Sigmoid colon (tissue), 6 donors: ENCODE measurements at regions not wholly inside any gene's neighbourhood (a gene's known extent, or its start where the extent isn't known, plus 50 kb on each side); places are given as distances from the start of the nearest gene placed in this dataset.

Experiments
- DNase-seq: peaks from one replicate; pipeline ENCODE4 v3.0.0-alpha.2; 2019
- H3K27ac ChIP-seq, 4 donors: fragments of 200-600 bp; sonication (generic); one replicate each; pipeline ENCODE4 v1.5.1; 2016 to 2019; ENCODE audit warnings: mild to moderate bottlenecking in 1 of 4
- H3K27me3 ChIP-seq, 3 donors: fragments of 200-600 bp; sonication (generic); one replicate each; pipeline ENCODE4 v1.5.1; 2019; ENCODE audit warnings: mild to moderate bottlenecking in 1 of 3
- H3K36me3 ChIP-seq, 4 donors: fragments of 200-600 bp; sonication (generic); one replicate each; pipeline ENCODE4 v1.5.1; 2016 to 2019
- H3K4me1 ChIP-seq, 4 donors: fragments of 200-600 bp; sonication (generic); one replicate each; pipeline ENCODE4 v1.5.1; 2017 to 2019
- H3K4me3 ChIP-seq, 4 donors: fragments of 200-600 bp; sonication (generic); one replicate each; pipeline ENCODE4 v1.5.1; 2017 to 2019; ENCODE audit warnings: mild to moderate bottlenecking in 2 of 4, moderate library complexity in 1 of 4
- H3K9me3 ChIP-seq, 4 donors: fragments of 200-600 bp in 3 of 4; sonication (generic) in 3 of 4; one replicate each; pipeline versions ENCODE4 v1.5.1 to v1.6.1; 2013 to 2019
- CTCF ChIP-seq, 4 experiments: fragments of 450-650 bp in 3 of 4; fragments of 200-600 bp in 1 of 4; IDR thresholded peaks; one replicate each; pipeline ENCODE4 v1.5.1; 2016 to 2019; ENCODE audit warnings: antibody characterized with exemption in 4 of 4, mild to moderate bottlenecking in 3 of 4, moderate library complexity in 2 of 4
- EP300 ChIP-seq, 4 donors: sonication (generic); formaldehyde crosslinking; IDR thresholded peaks; one replicate each; pipeline ENCODE4 v1.6.1; 2017; ENCODE audit warnings: antibody characterized with exemption in 4 of 4
- POLR2A ChIP-seq, 2 donors: fragments of 450-650 bp; IDR thresholded peaks; one replicate each; pipeline ENCODE4 v1.6.1; 2016; ENCODE audit warnings: antibody characterized with exemption in 2 of 2, mild to moderate bottlenecking in 2 of 2, moderate library complexity in 2 of 2
- POLR2AphosphoS5 ChIP-seq, 4 donors: sonication (generic); formaldehyde crosslinking; IDR thresholded peaks; one replicate each; pipeline ENCODE4 v1.6.1; 2017; ENCODE audit warnings: antibody characterized with exemption in 4 of 4
- WGBS, 2 donors: extraction: QIAGEN DNeasy Blood & Tissue Kit; methylation state at CpG; one replicate each; pipeline ENCODE4 v1.1.7; 2013; 5-methylcytosine and 5-hydroxymethylcytosine counted together
- intact Hi-C: fragments of 100-400 bp; cut with DNase I; formaldehyde crosslinking; loops from one replicate; pipeline ENCODE4 v1.15.1; 2023
- donor health status: healthy with polysubstance abuse.
- donor health status: healthy.

- Histone ChIP-seq H3K9me3 (no peaks in the 10 kb centered on the region), H3K27ac (no peak overlapping the region), H3K27me3 (no peaks in the 10 kb centered on the region), H3K36me3 (no peaks in the 10 kb centered on the region), H3K4me3 (no peak overlapping the region), H3K4me1 (no peaks in the 10 kb centered on the region)
- DNase-seq: no peak
- WGBS, 2 donors: 79 to 83% methylated on average over 5 of the region's 5 CpGs
- TF ChIP-seq POLR2A (IDR thresholded peaks at IDR 0.05) (no peak), CTCF (IDR thresholded peaks at IDR 0.05) (no peak)
- intact Hi-C loops: no loop called here
Measured at GRCh38 chr5:158166424-158166823, 307.5 kb upstream of the CLINT1 start.

DNA sequence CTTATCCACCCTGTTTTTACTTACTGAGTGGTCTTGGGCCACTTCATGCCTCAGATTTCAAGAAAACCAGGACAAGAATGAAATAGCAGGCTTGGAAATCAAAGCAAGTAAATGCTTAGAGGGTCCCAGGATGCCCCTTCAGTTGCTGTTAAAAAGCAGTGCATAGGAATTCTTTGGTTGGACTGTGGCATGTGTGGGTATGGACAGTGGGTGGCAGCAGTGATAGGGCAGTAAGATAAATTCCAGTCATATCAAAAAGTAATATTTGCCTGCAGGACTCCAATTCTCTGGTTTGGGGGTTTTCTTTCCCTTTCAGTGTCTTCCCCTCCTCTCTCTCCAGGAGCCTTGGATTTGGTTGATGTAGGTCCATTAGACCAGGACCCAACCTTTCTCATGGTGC is 306.7 kb upstream of the CLINT1 start:
- no peaks in the 10 kb centered on the region for H3K4me1 ChIP-seq
- no peaks in the 10 kb centered on the region for H3K9me3 ChIP-seq
- no peak for DNase-seq
- no peaks in the 10 kb centered on the region for H3K36me3 ChIP-seq
- no peak overlapping the region for H3K4me3 ChIP-seq
- TF ChIP-seq POLR2AphosphoS5 (IDR thresholded peaks at IDR 0.05) (no peak), POLR2A (IDR thresholded peaks at IDR 0.05) (no peak), CTCF (IDR thresholded peaks at IDR 0.05) (no peak), EP300 (IDR thresholded peaks at IDR 0.05) (no peak)
- intact Hi-C loops: no loop called here
- H3K27ac ChIP-seq: no peak overlapping the region
- no peaks in the 10 kb centered on the region for H3K27me3 ChIP-seq

GRCh38 chr5:158164296-158165047 is 305.5 kb upstream of the CLINT1 start:
- H3K27ac ChIP-seq: no peak overlapping the region
- H3K9me3 ChIP-seq: no peaks in the 10 kb centered on the region
- H3K4me3 ChIP-seq: no peak overlapping the region
- 70 to 75% methylated on average over 4 of the region's 4 CpGs for WGBS, 2 donors
- no peaks in the 10 kb centered on the region for H3K27me3 ChIP-seq
- no peaks in the 10 kb centered on the region for H3K4me1 ChIP-seq
- no peaks in the 10 kb centered on the region for H3K36me3 ChIP-seq
- intact Hi-C loops: no loop called here
- no peak for DNase-seq
- TF ChIP-seq EP300 (IDR thresholded peaks at IDR 0.05): no peak
- TF ChIP-seq CTCF (IDR thresholded peaks at IDR 0.05): no peak
- no peak for TF ChIP-seq POLR2AphosphoS5 (IDR thresholded peaks at IDR 0.05)
- no peak for TF ChIP-seq POLR2A (IDR thresholded peaks at IDR 0.05)

GRCh38 chr5:158163451-158164295 is 304.7 kb upstream of the CLINT1 start:
- H3K27ac ChIP-seq: no peak overlapping the region
- H3K9me3 ChIP-seq: no peaks in the 10 kb centered on the region
- H3K4me3 ChIP-seq: no peak overlapping the region
- intact Hi-C loops: no loop called here
- H3K27me3 ChIP-seq: no peaks in the 10 kb centered on the region
- WGBS, 2 donors: 88 to 93% methylated on average over 9 of the region's 9 CpGs
- no peaks in the 10 kb centered on the region for H3K4me1 ChIP-seq
- DNase-seq: no peak
- no peaks in the 10 kb centered on the region for H3K36me3 ChIP-seq
- TF ChIP-seq CTCF (IDR thresholded peaks at IDR 0.05): no peak
